Subcutaneous abdominal adipose tissue (tissue), 5 donors: ENCODE measurements at regions not wholly inside any gene's neighbourhood (a gene's known extent, or its start where the extent isn't known, plus 50 kb on each side); places are given as distances from the start of the nearest gene placed in this dataset.

Source experiments
- H3K27ac ChIP-seq: one replicate; pipeline ENCODE4 v1.7.0; 2013; ENCODE audit warnings: low read depth, mild to moderate bottlenecking, inconsistent platforms, low read length, moderate library complexity
- H3K27me3 ChIP-seq, 5 donors: one replicate each; pipeline ENCODE4 v1.7.0; 2013; ENCODE audit warnings: low read length in 5 of 5, inconsistent platforms in 1 of 5; ENCODE audit not compliant: control insufficient read depth in 5 of 5, insufficient read depth in 4 of 5
- H3K36me3 ChIP-seq, 5 donors: one replicate each; pipeline ENCODE4 v1.7.0; 2013; ENCODE audit warnings: low read length in 5 of 5; ENCODE audit not compliant: control insufficient read depth in 5 of 5, insufficient read depth in 5 of 5
- H3K4me1 ChIP-seq, 5 donors: one replicate each; pipeline ENCODE4 v1.7.0; 2013; ENCODE audit warnings: low read length in 5 of 5, mild to moderate bottlenecking in 3 of 5, moderate library complexity in 1 of 5; ENCODE audit not compliant: control insufficient read depth in 5 of 5, insufficient read depth in 5 of 5
- H3K4me3 ChIP-seq, 5 donors: one replicate each; pipeline ENCODE4 v1.7.0; 2013; ENCODE audit warnings: low read length in 5 of 5, low read depth in 1 of 5
- H3K9ac ChIP-seq, 5 donors: one replicate each; pipeline ENCODE4 v1.7.0; 2013; ENCODE audit warnings: low read length in 5 of 5, mild to moderate bottlenecking in 4 of 5, moderate library complexity in 3 of 5
- H3K9me3 ChIP-seq, 5 donors: one replicate each; pipeline ENCODE4 v1.7.0; 2013; ENCODE audit warnings: low read length in 5 of 5; ENCODE audit not compliant: control insufficient read depth in 5 of 5
- donor health status: healthy.
- donor health status: healthy.
- donor health status: healthy.
- donor health status: healthy.
- donor health status: healthy.

DNA sequence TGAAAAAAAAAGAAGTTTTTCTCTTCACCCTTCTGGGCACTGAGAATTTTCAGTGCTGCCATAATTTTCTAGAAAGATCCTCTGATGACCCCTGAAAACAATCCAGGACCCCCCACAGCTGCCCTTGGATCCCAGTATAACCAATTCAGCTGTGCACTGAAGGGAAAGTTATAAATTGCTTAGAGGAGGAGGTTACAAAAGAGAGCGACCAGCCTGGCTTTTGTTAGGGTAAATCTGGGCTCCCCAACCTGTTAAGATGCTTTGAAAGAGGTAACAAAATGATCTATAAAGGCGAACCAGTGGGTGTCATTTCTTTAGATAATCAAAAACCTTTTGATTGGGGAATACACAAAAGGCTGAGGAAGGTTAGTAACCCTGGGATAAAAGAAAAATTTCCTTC, 407.9 kb upstream of the ATP11B start:
- no peaks in the 10 kb centered on the region for H3K9me3 ChIP-seq
- peaks cover 0 to 4% (median 0%) of the 10 kb centered on the region in 5 donors for H3K27me3 ChIP-seq
- H3K9ac ChIP-seq: no peak overlapping the region

DNA sequence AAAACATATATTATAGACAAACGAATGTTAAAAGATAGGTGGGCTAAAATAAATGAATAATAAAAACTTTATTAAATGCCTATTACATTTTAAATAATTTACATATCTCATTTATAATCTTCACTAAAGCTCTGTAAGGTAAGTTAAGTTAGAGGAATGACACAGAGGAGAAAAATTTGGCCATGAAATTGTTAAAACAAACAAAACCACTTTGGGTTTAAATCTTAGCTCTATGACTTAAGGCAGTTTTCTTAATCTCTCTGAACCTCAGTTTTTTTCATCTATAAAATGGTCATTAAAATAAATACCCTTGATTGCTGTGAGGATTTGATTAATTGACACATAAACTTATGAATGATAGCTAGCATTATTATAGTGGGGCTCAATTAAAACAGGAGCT, 404.8 kb upstream of the ATP11B start:
- Histone ChIP-seq H3K4me1 (no peaks in the 10 kb centered on the region), H3K4me3 (no peak overlapping the region)

More for the DNA sequence above, 407.9 kb upstream of the ATP11B start:
- no peak overlapping the region for H3K27ac ChIP-seq
- H3K36me3 ChIP-seq: no peaks in the 10 kb centered on the region
- H3K4me1 ChIP-seq: no peaks in the 10 kb centered on the region
- no peak overlapping the region for H3K4me3 ChIP-seq

GRCh38 chr3:182389071-182389815, 404.1 kb upstream of the ATP11B start:
- no peaks in the 10 kb centered on the region for H3K36me3 ChIP-seq
- H3K4me1 ChIP-seq: no peaks in the 10 kb centered on the region
- H3K4me3 ChIP-seq: no peak overlapping the region
- no peak overlapping the region for H3K27ac ChIP-seq
- H3K9me3 ChIP-seq: no peaks in the 10 kb centered on the region
- H3K9ac ChIP-seq: no peak overlapping the region
- H3K27me3 ChIP-seq: peaks cover 0 to 3% (median 0%) of the 10 kb centered on the region in 5 donors

More for the DNA sequence above, 404.8 kb upstream of the ATP11B start:
- Histone ChIP-seq H3K27ac (no peak overlapping the region), H3K9ac (no peak overlapping the region), H3K27me3 (peaks cover 0 to 3% (median 0%) of the 10 kb centered on the region in 5 donors), H3K36me3 (no peaks in the 10 kb centered on the region), H3K9me3 (no peaks in the 10 kb centered on the region)

GRCh38 chr3:182390421-182390820, 402.9 kb upstream of the ATP11B start:
- Histone ChIP-seq H3K9ac (no peak overlapping the region), H3K27me3 (peaks cover 0 to 3% (median 0%) of the 10 kb centered on the region in 5 donors), H3K27ac (no peak overlapping the region), H3K4me3 (no peak overlapping the region), H3K36me3 (no peaks in the 10 kb centered on the region), H3K4me1 (no peaks in the 10 kb centered on the region), H3K9me3 (no peaks in the 10 kb centered on the region)

DNA sequence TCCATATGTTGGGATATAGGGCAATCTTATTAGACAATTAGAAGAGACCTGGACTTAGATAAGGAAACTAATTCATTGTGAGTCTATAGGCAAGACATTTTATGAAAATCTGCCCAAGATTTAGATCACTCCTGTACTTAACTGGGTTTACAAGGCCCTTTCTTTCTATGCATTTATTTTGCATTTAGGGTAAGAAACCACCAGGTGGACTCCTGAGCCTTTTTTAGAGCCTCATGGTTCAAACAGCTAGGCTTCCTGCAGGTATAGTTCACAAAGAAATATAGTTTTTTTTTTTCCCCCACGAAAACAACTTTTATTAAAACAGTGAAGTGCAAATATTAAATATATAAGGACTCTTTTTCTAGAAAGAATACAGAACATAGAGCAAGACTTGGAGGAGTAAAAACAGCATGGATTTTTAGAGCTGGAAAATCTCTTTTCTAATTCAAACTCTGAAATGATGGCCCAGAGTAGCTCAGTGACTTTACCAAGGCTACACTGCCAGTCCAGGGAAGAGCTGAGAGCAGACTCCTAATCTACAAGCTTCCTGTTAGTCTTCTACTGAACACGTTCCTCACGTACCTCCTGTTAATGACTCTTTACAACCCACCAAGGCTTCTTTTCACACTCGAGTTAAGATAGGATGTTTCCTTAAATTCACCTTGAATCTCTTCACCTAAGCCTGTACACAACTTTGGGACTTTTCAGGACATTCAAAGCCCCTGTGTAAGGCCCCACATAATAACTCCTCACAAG, 400.9 kb upstream of the ATP11B start:
- Histone ChIP-seq H3K4me3 (no peak overlapping the region), H3K9me3 (no peaks in the 10 kb centered on the region), H3K27ac (no peak overlapping the region), H3K36me3 (no peaks in the 10 kb centered on the region), H3K9ac (no peak overlapping the region), H3K4me1 (no peaks in the 10 kb centered on the region), H3K27me3 (peaks cover 0 to 3% (median 0%) of the 10 kb centered on the region in 5 donors)

DNA sequence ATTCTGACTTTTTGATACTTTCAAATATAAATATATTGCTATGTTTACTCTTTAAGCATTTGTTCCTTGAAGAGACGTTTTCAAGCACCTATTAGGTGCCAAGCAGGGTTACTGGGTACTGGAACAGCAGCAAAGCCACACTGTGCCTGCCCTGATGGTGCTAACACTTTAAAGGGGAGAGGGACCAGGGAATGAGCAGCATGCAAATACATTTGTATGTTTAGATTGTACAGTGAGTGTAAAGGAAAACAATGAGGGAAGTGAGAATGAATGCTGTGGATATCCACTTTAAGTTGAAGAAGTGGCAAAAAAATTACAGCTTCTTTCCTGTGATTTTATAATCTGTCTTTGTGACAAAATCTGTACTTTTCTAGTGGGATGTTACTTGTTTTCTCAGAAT, 400.2 kb upstream of the ATP11B start:
- Histone ChIP-seq H3K4me3 (no peak overlapping the region), H3K36me3 (no peaks in the 10 kb centered on the region), H3K27me3 (peaks cover 0 to 3% (median 0%) of the 10 kb centered on the region in 5 donors), H3K9me3 (no peaks in the 10 kb centered on the region), H3K9ac (no peak overlapping the region), H3K27ac (no peak overlapping the region), H3K4me1 (no peaks in the 10 kb centered on the region)

DNA sequence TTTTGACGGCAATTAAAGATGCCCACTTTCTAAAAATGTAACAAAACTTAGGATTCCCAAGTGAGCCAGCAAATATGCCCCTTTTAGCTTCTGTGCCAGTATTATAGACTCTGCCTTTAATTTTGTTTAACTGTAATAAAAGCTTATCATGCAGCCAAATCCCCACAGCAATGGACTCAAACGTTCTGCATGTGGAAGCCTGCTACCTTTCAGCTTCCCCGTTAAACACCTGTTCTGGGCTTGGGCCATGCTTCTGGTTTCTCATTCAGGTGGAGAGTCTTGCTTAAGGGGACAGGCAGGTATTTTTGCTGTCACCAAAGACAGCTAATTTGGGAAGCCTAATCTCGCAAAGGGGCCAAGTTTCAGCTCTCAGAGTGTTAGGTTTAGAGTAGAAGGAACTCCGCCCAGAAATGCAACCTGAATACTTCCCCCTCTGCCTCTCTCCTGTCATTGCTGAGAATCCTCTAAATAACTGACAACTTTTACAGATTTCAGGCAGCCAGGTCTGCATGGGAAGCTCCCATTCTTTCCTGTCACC, 399.4 kb upstream of the ATP11B start:
- H3K4me3 ChIP-seq: no peak overlapping the region
- H3K9ac ChIP-seq: no peak overlapping the region
- H3K4me1 ChIP-seq: no peaks in the 10 kb centered on the region
- no peaks in the 10 kb centered on the region for H3K9me3 ChIP-seq
- H3K27me3 ChIP-seq: peaks cover 0 to 3% (median 0%) of the 10 kb centered on the region in 5 donors
- H3K27ac ChIP-seq: no peak overlapping the region
- no peaks in the 10 kb centered on the region for H3K36me3 ChIP-seq

- H3K27ac ChIP-seq: no peak overlapping the region
- H3K4me3 ChIP-seq: no peak overlapping the region
- H3K9ac ChIP-seq: no peak overlapping the region
- H3K27me3 ChIP-seq: no peaks in the 10 kb centered on the region
- H3K36me3 ChIP-seq: no peaks in the 10 kb centered on the region
- no peaks in the 10 kb centered on the region for H3K4me1 ChIP-seq
- H3K9me3 ChIP-seq: no peaks in the 10 kb centered on the region
Measured at GRCh38 chr3:182397164-182397563, 396.1 kb upstream of the ATP11B start.

GRCh38 chr3:182399978-182400737, 393.1 kb upstream of the ATP11B start:
- no peak overlapping the region for H3K9ac ChIP-seq
- H3K9me3 ChIP-seq: no peaks in the 10 kb centered on the region
- no peak overlapping the region for H3K4me3 ChIP-seq
- H3K36me3 ChIP-seq: no peaks in the 10 kb centered on the region
- H3K27me3 ChIP-seq: no peaks in the 10 kb centered on the region
- no peaks in the 10 kb centered on the region for H3K4me1 ChIP-seq
- H3K27ac ChIP-seq: no peak overlapping the region
